LNCaP clone FGC (cell line): ENCODE measurements at regions not wholly inside any gene's neighbourhood (a gene's known extent, or its start where the extent isn't known, plus 50 kb on each side); places are given as distances from the start of the nearest gene placed in this dataset.

Experiments used
- DNase-seq: peaks from one replicate; pipeline ENCODE4 v3.0.0-alpha.2; 2011; ENCODE audit warnings: low read depth
- H3K4me3 ChIP-seq: 2 replicates; pipeline ENCODE4 v1.5.1; 2011; ENCODE audit warnings: mild to moderate bottlenecking, low read depth, low read length, control low read depth
- TF ChIP-seq, protein P1 (sequence below): IDR thresholded peaks from 2 replicates; pipeline ENCODE4 v1.5.1; 2012; ENCODE audit warnings: mild to moderate bottlenecking; ENCODE audit not compliant: control insufficient read depth, insufficient read depth; ENCODE audit errors: extremely low read depth

DNA sequence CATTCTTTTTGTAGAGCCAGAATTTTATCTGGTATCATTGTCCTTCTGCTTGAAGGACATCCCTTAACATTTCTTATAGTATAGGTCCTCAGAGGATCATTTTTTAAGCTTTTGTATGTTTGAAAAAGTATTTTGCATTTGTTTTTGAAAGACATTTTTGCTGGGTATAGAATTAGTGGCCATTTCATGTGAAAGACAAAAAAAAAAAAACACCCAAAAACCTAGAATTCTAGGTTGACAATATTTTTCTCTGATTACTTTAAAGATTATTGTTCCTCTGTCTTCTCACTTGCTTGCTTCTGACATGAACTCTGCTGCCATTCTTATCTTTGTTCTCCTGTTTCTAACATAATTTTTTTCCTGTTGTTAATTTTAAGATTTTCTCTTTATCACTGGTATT is 75.7 kb upstream of the SLC22A16 start:
- TF ChIP-seq, protein P1, sequence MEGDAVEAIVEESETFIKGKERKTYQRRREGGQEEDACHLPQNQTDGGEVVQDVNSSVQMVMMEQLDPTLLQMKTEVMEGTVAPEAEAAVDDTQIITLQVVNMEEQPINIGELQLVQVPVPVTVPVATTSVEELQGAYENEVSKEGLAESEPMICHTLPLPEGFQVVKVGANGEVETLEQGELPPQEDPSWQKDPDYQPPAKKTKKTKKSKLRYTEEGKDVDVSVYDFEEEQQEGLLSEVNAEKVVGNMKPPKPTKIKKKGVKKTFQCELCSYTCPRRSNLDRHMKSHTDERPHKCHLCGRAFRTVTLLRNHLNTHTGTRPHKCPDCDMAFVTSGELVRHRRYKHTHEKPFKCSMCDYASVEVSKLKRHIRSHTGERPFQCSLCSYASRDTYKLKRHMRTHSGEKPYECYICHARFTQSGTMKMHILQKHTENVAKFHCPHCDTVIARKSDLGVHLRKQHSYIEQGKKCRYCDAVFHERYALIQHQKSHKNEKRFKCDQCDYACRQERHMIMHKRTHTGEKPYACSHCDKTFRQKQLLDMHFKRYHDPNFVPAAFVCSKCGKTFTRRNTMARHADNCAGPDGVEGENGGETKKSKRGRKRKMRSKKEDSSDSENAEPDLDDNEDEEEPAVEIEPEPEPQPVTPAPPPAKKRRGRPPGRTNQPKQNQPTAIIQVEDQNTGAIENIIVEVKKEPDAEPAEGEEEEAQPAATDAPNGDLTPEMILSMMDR = no peak
- no peak overlapping the region for H3K4me3 ChIP-seq
- no peak for DNase-seq

DNA sequence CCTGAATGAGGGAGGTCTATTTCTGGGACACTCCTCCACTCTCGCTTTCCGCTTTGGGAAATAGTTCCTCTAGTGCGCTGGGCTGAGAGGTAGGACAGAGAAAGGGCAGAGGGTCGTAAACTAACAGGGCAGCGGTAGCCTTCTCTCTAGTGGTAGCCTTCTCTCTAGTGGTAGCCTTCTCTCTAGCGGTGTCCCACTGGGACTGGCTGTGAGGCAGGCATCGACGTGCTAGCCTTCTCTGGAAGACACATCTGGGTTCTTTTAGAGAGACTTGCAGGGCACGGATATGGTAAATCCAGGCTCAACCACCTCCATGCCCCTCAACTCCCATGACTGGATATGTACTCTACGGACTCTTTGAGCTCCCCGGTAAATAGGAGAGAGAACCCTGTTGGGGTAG is 74.7 kb upstream of the SLC22A16 start:
- no peak for DNase-seq
- TF ChIP-seq, protein P1 = no peak
- no peak overlapping the region for H3K4me3 ChIP-seq

DNA sequence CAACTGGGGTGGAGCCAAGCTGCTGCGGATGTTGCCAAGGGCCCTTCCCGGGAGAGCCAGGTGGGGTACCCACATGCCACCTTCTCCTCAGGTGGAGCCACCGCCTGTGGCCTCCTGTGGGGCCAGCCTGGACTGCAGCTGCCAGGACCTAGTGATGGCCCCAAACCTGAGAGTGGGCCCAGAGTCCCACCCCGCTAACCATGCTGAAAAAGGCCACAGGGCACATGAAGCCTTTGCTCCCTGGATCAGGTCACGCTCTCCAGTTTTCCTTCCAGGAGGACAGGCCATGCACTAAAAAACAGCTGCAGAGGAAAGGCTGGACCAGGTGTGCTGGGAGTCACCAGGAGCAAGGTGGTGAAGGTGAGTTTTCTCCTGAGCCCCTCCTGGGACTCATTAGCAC is 73.9 kb upstream of the SLC22A16 start:
- no peak for DNase-seq
- no peak overlapping the region for H3K4me3 ChIP-seq
- TF ChIP-seq, protein P1 = no peak

DNA sequence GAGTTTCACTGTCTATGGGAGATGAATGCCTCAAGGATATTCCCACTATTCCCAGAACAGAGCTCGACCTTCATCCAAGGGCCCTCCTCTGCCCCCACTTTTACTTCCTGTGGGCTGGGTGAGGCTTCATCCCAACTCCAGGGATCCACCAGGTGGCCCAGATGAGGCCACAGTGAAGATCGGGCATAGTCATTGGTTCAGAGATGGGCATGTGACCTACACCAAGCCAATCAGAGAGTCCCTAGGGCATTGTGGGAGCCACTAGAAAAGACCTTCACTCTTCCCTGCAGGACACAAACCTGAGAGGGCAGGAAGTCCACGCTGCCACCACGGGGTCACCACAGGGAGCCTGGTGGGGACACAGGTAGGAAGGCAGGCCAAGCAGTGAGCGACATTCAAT is 72.9 kb upstream of the SLC22A16 start:
- H3K4me3 ChIP-seq = no peak overlapping the region
- TF ChIP-seq, protein P1 = no peak
- DNase-seq = no peak

DNA sequence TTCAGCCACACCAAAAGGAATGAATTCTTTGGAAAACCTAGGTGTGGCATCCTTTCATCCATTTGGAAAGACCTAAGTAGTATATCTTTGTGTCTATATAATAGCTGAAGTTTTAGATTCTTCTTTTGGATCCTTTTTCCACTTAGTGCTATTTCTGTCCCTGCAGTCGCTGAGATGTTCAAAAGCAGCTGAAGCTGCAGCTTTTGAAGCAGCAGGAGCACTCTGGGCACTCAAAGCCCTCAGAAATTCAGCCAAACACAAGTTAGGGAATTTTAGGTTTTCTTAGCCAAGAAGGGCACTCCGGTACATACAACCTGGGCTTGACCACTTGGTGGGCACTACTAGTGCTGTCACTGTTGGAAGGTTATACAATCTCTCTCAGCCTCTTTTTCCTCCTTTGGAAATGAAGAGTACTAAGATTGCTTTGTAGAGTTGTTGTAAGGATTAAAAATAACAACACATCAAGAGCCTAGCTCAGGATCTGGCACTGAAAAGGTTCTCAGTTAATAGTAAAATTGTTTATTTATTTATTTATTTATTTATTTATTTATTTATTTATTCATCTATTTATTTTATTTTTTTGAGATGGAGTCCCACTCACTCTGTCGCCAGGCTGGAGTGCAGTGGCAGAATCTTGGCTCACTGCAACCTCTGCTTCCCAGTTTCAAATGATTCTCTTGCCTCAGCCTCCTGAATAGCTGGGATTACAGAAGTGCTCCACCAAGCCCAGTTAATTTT is 71.9 kb upstream of the SLC22A16 start:
- no peak for DNase-seq
- no peak overlapping the region for H3K4me3 ChIP-seq
- TF ChIP-seq, protein P1 = no peak

DNA sequence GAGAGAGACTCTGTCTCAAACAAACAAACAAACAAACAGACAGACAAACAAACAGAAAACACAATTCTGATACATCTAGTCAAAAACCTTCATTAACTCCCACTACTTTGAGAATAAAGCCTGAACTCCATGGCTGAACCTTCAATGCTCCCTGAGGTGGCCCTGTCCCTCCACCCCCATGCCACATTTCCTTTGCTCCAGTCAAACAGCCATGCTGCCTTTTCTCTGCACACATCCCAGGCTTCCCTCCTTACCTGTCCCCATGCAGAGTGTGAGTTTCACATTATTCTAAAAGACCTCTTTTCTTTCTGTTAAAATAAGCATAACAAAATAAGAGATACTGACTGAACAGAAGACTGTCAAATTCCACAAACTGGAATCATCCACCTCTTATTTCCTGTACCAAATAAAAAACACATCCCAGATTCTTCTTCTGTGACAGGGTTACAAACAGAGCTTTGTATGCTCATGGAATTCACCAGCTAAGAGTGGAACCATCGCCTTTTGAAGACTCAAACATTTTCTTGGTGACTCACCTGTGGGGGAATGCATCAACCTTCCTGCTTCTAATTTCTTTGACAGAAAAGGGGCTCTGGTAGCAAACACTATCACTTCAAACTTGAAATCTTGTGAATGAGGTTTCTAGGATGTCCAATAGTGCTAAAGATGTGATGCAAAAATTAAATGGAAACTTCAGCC is 71.0 kb upstream of the SLC22A16 start:
- DNase-seq = no peak
- TF ChIP-seq, protein P1 = no peak
- H3K4me3 ChIP-seq = no peak overlapping the region
